WTC11 (cell line): ENCODE measurements at regions not wholly inside any gene's neighbourhood (a gene's known extent, or its start where the extent isn't known, plus 50 kb on each side); places are given as distances from the start of the nearest gene placed in this dataset.

Source experiments
- CTCF ChIP-seq: fragments of 200-600 bp; IDR thresholded peaks from 2 replicates; pipeline ENCODE4 v1.8.0; 2022; ENCODE audit warnings: antibody characterized with exemption
- FOXJ3 ChIP-seq: sonication (generic); formaldehyde crosslinking; IDR thresholded peaks from 2 replicates; pipeline ENCODE4 v1.9.0; 2021; ENCODE audit warnings: missing genetic modification reagents, mild to moderate bottlenecking, borderline replicate concordance
- JUN ChIP-seq: sonication (generic); formaldehyde crosslinking; IDR thresholded peaks from 2 replicates; pipeline ENCODE4 v1.8.0; 2023; ENCODE audit warnings: mild to moderate bottlenecking, missing genetic modification reagents
- KAT7 ChIP-seq: sonication (generic); formaldehyde crosslinking; IDR thresholded peaks from 2 replicates; pipeline ENCODE4 v1.8.1; 2023; ENCODE audit warnings: missing genetic modification reagents, mild to moderate bottlenecking, borderline replicate concordance
- NFE2L1 ChIP-seq: sonication (generic); formaldehyde crosslinking; IDR thresholded peaks from 2 replicates; pipeline ENCODE4 v1.8.1; 2023; ENCODE audit warnings: missing genetic modification reagents
- NR2C2 ChIP-seq: sonication (generic); formaldehyde crosslinking; IDR thresholded peaks from 2 replicates; pipeline ENCODE4 v1.8.0; 2022; ENCODE audit warnings: mild to moderate bottlenecking, missing genetic modification reagents
- SP1 ChIP-seq: sonication (generic); formaldehyde crosslinking; conservative IDR thresholded peaks from 2 replicates; pipeline ENCODE4 v1.8.1; 2022; ENCODE audit warnings: missing genetic modification reagents
- TF ChIP-seq, protein P1 (sequence below): sonication (generic); formaldehyde crosslinking; conservative IDR thresholded peaks from 2 replicates; pipeline ENCODE4 v1.8.1; 2023; ENCODE audit warnings: mild to moderate bottlenecking, low read depth, missing genetic modification reagents, moderate library complexity
- TF ChIP-seq, protein P2 (sequence below): sonication (generic); formaldehyde crosslinking; IDR thresholded peaks from 2 replicates; pipeline ENCODE4 v1.8.0; 2022; ENCODE audit warnings: mild to moderate bottlenecking, missing genetic modification reagents

GRCh38 chr9:22582221-22582620, 135.6 kb downstream of the DMRTA1 start:
- TF ChIP-seq, protein P1, sequence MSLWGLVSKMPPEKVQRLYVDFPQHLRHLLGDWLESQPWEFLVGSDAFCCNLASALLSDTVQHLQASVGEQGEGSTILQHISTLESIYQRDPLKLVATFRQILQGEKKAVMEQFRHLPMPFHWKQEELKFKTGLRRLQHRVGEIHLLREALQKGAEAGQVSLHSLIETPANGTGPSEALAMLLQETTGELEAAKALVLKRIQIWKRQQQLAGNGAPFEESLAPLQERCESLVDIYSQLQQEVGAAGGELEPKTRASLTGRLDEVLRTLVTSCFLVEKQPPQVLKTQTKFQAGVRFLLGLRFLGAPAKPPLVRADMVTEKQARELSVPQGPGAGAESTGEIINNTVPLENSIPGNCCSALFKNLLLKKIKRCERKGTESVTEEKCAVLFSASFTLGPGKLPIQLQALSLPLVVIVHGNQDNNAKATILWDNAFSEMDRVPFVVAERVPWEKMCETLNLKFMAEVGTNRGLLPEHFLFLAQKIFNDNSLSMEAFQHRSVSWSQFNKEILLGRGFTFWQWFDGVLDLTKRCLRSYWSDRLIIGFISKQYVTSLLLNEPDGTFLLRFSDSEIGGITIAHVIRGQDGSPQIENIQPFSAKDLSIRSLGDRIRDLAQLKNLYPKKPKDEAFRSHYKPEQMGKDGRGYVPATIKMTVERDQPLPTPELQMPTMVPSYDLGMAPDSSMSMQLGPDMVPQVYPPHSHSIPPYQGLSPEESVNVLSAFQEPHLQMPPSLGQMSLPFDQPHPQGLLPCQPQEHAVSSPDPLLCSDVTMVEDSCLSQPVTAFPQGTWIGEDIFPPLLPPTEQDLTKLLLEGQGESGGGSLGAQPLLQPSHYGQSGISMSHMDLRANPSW = no peak
- TF ChIP-seq SP1 (no peak), NR2C2 (no peak), NFE2L1 (CRISPR knock-in tag) (no peak), CTCF (no peak), FOXJ3 (CRISPR knock-in tag) (no peak), JUN (CRISPR knock-in tag) (no peak), KAT7 (no peak)
- TF ChIP-seq, protein P2, sequence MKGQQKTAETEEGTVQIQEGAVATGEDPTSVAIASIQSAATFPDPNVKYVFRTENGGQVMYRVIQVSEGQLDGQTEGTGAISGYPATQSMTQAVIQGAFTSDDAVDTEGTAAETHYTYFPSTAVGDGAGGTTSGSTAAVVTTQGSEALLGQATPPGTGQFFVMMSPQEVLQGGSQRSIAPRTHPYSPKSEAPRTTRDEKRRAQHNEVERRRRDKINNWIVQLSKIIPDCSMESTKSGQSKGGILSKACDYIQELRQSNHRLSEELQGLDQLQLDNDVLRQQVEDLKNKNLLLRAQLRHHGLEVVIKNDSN (CRISPR knock-in tag) = no peak
